ENCODE measurements at regions not wholly inside any gene's neighbourhood (a gene's known extent, or its start where the extent isn't known, plus 50 kb on each side); places are given as distances from the start of the nearest gene placed in this dataset.
A peak's percentile ranks its signal among the peaks of the same experiment; 100 is the strongest.

- no peaks in the 10 kb centered on the region for H3K9me3 ChIP-seq
- no peak for TF ChIP-seq POLR2A (IDR thresholded peaks at IDR 0.05)
- H3K4me1 ChIP-seq, result no peaks in the 10 kb centered on the region
- 67 to 71% (median 70%) methylated on average over 4 of the region's 4 CpGs for WGBS, 5 donors
- DNase-seq, result peak in 1 of 2 donors; percentile 21
- no peaks in the 10 kb centered on the region for H3K36me3 ChIP-seq
- no peaks in the 10 kb centered on the region for H3K27me3 ChIP-seq
- intact Hi-C loops (cut with DNase I; ENCODE audit: low total_unique reads), result no loop called here
- no peak overlapping the region for H3K27ac ChIP-seq
- H3K4me3 ChIP-seq, result no peak overlapping the region
Observed at GRCh38 chr12:66786531-66787308, 107.8 kb upstream of the GRIP1 start.

GRCh38 chr12:66799551-66799950 lies 120.7 kb upstream of the GRIP1 start:
- peak in 1 of 2 donors; percentile 16 for DNase-seq
- TF ChIP-seq CTCF (IDR thresholded peaks at IDR 0.05), result no peak
- no peak for TF ChIP-seq POLR2A (IDR thresholded peaks at IDR 0.05)
- no peak for TF ChIP-seq EP300 (IDR thresholded peaks at IDR 0.05)
- TF ChIP-seq POLR2AphosphoS5 (IDR thresholded peaks at IDR 0.05), result no peak
- intact Hi-C loops (cut with DNase I; ENCODE audit: low total_unique reads), result no loop called here
- H3K27me3 ChIP-seq, result no peaks in the 10 kb centered on the region
- H3K36me3 ChIP-seq, result no peaks in the 10 kb centered on the region
- no peak overlapping the region for H3K27ac ChIP-seq
- no peaks in the 10 kb centered on the region for H3K9me3 ChIP-seq
- peaks cover 0 to 5% (median 0%) of the 10 kb centered on the region in 4 donors for H3K4me1 ChIP-seq
- H3K4me3 ChIP-seq, result no peak overlapping the region
- 12 to 23% (median 17%) methylated on average over 2 of the region's 2 CpGs for WGBS, 5 donors

- Histone ChIP-seq H3K36me3 (no peaks in the 10 kb centered on the region), H3K27me3 (no peaks in the 10 kb centered on the region), H3K4me1 (peaks cover 0 to 5% (median 0%) of the 10 kb centered on the region in 4 donors), H3K27ac (no peak overlapping the region), H3K4me3 (no peak overlapping the region), H3K9me3 (no peaks in the 10 kb centered on the region)
- TF ChIP-seq POLR2AphosphoS5 (IDR thresholded peaks at IDR 0.05), result no peak
- TF ChIP-seq CTCF (IDR thresholded peaks at IDR 0.05), result no peak
- no peak for TF ChIP-seq EP300 (IDR thresholded peaks at IDR 0.05)
- TF ChIP-seq POLR2A (IDR thresholded peaks at IDR 0.05), result no peak
- WGBS, 5 donors, result 62 to 91% (median 71%) methylated on average over 1 of the region's 1 CpG
- intact Hi-C loops (cut with DNase I; ENCODE audit: low total_unique reads), result no loop called here
- no peak for DNase-seq
Observed at GRCh38 chr12:66800046-66800445, 121.2 kb upstream of the GRIP1 start.

GRCh38 chr12:66803930-66804329 lies 125.1 kb upstream of the GRIP1 start:
- 46 to 74% (median 64%) methylated on average over 14 of the region's 14 CpGs for WGBS, 5 donors
- peak in 1 of 2 donors; percentile 15 for DNase-seq
- TF ChIP-seq EP300 (IDR thresholded peaks at IDR 0.05), result no peak
- TF ChIP-seq POLR2A (IDR thresholded peaks at IDR 0.05), result no peak
- no peaks in the 10 kb centered on the region for H3K36me3 ChIP-seq
- H3K4me1 ChIP-seq, result peaks cover 0 to 5% (median 0%) of the 10 kb centered on the region in 4 donors
- H3K4me3 ChIP-seq, result no peak overlapping the region
- intact Hi-C loops (cut with DNase I; ENCODE audit: low total_unique reads), result no loop called here
- no peaks in the 10 kb centered on the region for H3K9me3 ChIP-seq
- no peak overlapping the region for H3K27ac ChIP-seq
- H3K27me3 ChIP-seq, result no peaks in the 10 kb centered on the region

GRCh38 chr12:66804563-66804974 lies 125.7 kb upstream of the GRIP1 start:
- 33 to 58% (median 47%) methylated on average over 6 of the region's 6 CpGs for WGBS, 5 donors
- Histone ChIP-seq H3K27me3 (no peaks in the 10 kb centered on the region), H3K27ac (no peak overlapping the region), H3K36me3 (no peaks in the 10 kb centered on the region), H3K4me1 (peaks cover 0 to 5% (median 0%) of the 10 kb centered on the region in 4 donors), H3K9me3 (no peaks in the 10 kb centered on the region), H3K4me3 (no peak overlapping the region)
- intact Hi-C loops (cut with DNase I; ENCODE audit: low total_unique reads), result no loop called here
- TF ChIP-seq CTCF (IDR thresholded peaks at IDR 0.05), result no peak
- no peak for TF ChIP-seq POLR2AphosphoS5 (IDR thresholded peaks at IDR 0.05)
- no peak for TF ChIP-seq EP300 (IDR thresholded peaks at IDR 0.05)
- TF ChIP-seq POLR2A (IDR thresholded peaks at IDR 0.05), result no peak
- DNase-seq, result peak in 1 of 2 donors; percentile 18

All from stomach (tissue), 8 donors.